HCT116 (cell line): ENCODE measurements at regions not wholly inside any gene's neighbourhood (a gene's known extent, or its start where the extent isn't known, plus 50 kb on each side); places are given as distances from the start of the nearest gene placed in this dataset.

Experiments
- CTCF ChIP-seq, 3 experiments: fragments of 200-600 bp in 1 of 3; sonication (generic) in 1 of 3; IDR thresholded peaks in 2 of 3; conservative IDR thresholded peaks in 1 of 3; 2 replicates each; pipeline ENCODE4 v1.5.1; 2012 to 2017; ENCODE audit warnings: low read depth in 2 of 3, low read length in 2 of 3, antibody characterized with exemption in 1 of 3, borderline replicate concordance in 1 of 3, control low read depth in 1 of 3, mild to moderate bottlenecking in 1 of 3, mixed read lengths in 1 of 3, mixed run types in 1 of 3, moderate library complexity in 1 of 3; ENCODE audit not compliant: insufficient read depth in 1 of 3
- EGR1 ChIP-seq: IDR thresholded peaks from 2 replicates; pipeline ENCODE4 v1.6.1; 2012; ENCODE audit warnings: low read depth
- ELF1 ChIP-seq: IDR thresholded peaks from 2 replicates; pipeline ENCODE4 v1.6.1; 2012; ENCODE audit warnings: low read depth, borderline replicate concordance
- EZH2 ChIP-seq: fragments of 200-600 bp; sonication (generic); IDR thresholded peaks from 2 replicates; pipeline ENCODE4 v1.6.1; 2017; ENCODE audit warnings: antibody characterized with exemption, mixed run types
- JUND ChIP-seq: IDR thresholded peaks from 2 replicates; pipeline ENCODE4 v1.6.1; 2012
- POLR2A ChIP-seq: IDR thresholded peaks from 2 replicates; pipeline ENCODE4 v1.7.0; 2011; ENCODE audit warnings: borderline replicate concordance; ENCODE audit not compliant: insufficient read depth, insufficient read length; ENCODE audit errors: extremely low read depth
- POLR2AphosphoS5 ChIP-seq: IDR thresholded peaks from 2 replicates; pipeline ENCODE4 v1.6.1; 2011; ENCODE audit warnings: mild to moderate bottlenecking, low read depth, low read length, moderate library complexity
- RAD21 ChIP-seq: IDR thresholded peaks from 2 replicates; pipeline ENCODE4 v1.6.1; 2012; ENCODE audit warnings: low read depth, mild to moderate bottlenecking
- REST ChIP-seq: IDR thresholded peaks from 2 replicates; pipeline ENCODE4 v1.6.1; 2012; ENCODE audit warnings: low read depth
- SP1 ChIP-seq: IDR thresholded peaks from 2 replicates; pipeline ENCODE4 v1.6.1; 2012; ENCODE audit warnings: low read depth
- SRF ChIP-seq: IDR thresholded peaks from 2 replicates; pipeline ENCODE4 v1.6.1; 2012; ENCODE audit warnings: low read depth
- ZBTB33 ChIP-seq: IDR thresholded peaks from 2 replicates; pipeline ENCODE4 v1.6.1; 2011; ENCODE audit warnings: mild to moderate bottlenecking, low read length, moderate library complexity; ENCODE audit not compliant: insufficient replicate concordance; ENCODE audit errors: extremely low read depth

DNA sequence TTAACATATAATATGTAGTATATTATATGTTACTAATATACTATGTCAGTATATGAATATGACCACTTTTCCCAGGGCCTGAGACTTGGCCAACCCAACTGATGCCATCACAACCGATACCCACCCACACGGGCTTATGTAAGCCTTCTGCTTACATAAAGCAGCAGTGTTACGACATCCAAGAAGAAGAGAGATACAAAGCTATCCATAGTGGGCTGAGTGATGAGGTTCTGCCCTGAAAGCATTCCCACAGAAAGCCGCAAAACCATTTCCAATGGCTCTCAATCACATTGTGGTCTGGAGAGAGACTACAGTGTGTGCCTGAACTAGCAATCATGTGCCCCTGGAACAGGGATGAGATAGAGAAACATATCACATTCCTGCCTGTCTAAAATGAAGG is 177.9 kb downstream of the PLOD2 start:
- TF ChIP-seq CTCF (IDR thresholded peaks at IDR 0.05 in 2 of 3, conservative IDR thresholded peaks at IDR 0.05 in 1 of 3; ENCODE audit: borderline replicate concordance in 1 of 3, insufficient read depth in 1 of 3, low read depth in 2 of 3, low read length in 2 of 3): no peak
- TF ChIP-seq SP1: no peak
- TF ChIP-seq REST: no peak
- no peak for TF ChIP-seq POLR2A
- TF ChIP-seq POLR2AphosphoS5: no peak
- TF ChIP-seq EGR1: no peak
- no peak for TF ChIP-seq JUND
- TF ChIP-seq ELF1: no peak
- no peak for TF ChIP-seq ZBTB33
- TF ChIP-seq EZH2: no peak
- no peak for TF ChIP-seq SRF
- no peak for TF ChIP-seq RAD21
